ENCODE measurements at regions not wholly inside any gene's neighbourhood (a gene's known extent, or its start where the extent isn't known, plus 50 kb on each side); places are given as distances from the start of the nearest gene placed in this dataset.

DNA sequence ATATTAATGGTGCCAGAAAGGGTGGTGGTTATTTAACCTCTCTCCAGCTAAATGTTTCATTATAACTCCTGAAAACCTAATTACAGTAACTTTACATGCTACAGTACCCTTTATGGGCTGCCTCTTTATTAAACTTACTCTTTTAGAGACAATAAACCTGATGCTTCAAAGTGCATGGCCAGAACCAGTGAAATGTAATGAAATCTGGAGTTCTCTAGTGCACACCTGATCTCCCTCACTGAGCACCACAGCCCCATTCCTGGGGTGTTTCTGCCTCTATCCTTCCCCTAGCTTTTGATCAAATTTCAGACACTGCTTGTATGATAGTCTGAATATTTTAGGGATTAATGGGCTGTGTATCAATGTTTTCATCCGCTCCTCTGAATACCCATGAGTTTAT is 306.5 kb upstream of the WWC1 start:
- intact Hi-C loops (cut with micrococcal nuclease) (no loop called here), dilution Hi-C loops (cut with MboI; ENCODE audit: extremely low pct_ligation_motif_present, low sequenced_read_pairs) (no loop called here)
- no peak for FAIRE-seq
- no peaks in the 10 kb centered on the region for H3K9me3 ChIP-seq (replicated peaks; ENCODE audit: control insufficient read depth, insufficient read depth, low read length)
- no peak overlapping the region for H3K4me3 ChIP-seq (replicated peaks in 1 of 3; ENCODE audit: insufficient read depth in 1 of 3, low read depth in 1 of 3, low read length in 3 of 3)
- CTCF ChIA-PET: no interaction called here
- no peak for DNase-seq (ENCODE audit: low read depth, low spot score)
- no peak overlapping the region for H2AFZ ChIP-seq (ENCODE audit: low read depth, low read length)
- H3K4me1 ChIP-seq (ENCODE audit: control insufficient read depth, extremely low read depth, insufficient read depth, low read length): no peaks in the 10 kb centered on the region
- no peak overlapping the region for H3K4me2 ChIP-seq (ENCODE audit: insufficient read depth, low read length)
- no TSS peak for BruUV-seq (replicated peaks)
- no peaks in the 10 kb centered on the region for H4K20me1 ChIP-seq (replicated peaks; ENCODE audit: control insufficient read depth, extremely low read depth, insufficient read depth, low read length)
- TF ChIP-seq POLR2AphosphoS5 (IDR thresholded peaks at IDR 0.05; ENCODE audit: insufficient read depth, low read depth, low read length): no peak
- no peak for TF ChIP-seq GATA2 (IDR thresholded peaks at IDR 0.05; ENCODE audit: insufficient read depth, insufficient read length, low read depth, low read length)
- no peak for TF ChIP-seq POLR2A (IDR thresholded peaks at IDR 0.05; ENCODE audit: low read depth, low read length)
- TF ChIP-seq EZH2 (IDR thresholded peaks at IDR 0.05; ENCODE audit: borderline replicate concordance, low read depth, low read length, severe bottlenecking): no peak
- no peak for TF ChIP-seq JUN (IDR thresholded peaks at IDR 0.05; ENCODE audit: borderline replicate concordance, insufficient read depth, insufficient read length, low read depth)
- no peak for TF ChIP-seq FOS (IDR thresholded peaks at IDR 0.05; ENCODE audit: borderline replicate concordance, insufficient read depth, low read length)
- TF ChIP-seq, protein P1, sequence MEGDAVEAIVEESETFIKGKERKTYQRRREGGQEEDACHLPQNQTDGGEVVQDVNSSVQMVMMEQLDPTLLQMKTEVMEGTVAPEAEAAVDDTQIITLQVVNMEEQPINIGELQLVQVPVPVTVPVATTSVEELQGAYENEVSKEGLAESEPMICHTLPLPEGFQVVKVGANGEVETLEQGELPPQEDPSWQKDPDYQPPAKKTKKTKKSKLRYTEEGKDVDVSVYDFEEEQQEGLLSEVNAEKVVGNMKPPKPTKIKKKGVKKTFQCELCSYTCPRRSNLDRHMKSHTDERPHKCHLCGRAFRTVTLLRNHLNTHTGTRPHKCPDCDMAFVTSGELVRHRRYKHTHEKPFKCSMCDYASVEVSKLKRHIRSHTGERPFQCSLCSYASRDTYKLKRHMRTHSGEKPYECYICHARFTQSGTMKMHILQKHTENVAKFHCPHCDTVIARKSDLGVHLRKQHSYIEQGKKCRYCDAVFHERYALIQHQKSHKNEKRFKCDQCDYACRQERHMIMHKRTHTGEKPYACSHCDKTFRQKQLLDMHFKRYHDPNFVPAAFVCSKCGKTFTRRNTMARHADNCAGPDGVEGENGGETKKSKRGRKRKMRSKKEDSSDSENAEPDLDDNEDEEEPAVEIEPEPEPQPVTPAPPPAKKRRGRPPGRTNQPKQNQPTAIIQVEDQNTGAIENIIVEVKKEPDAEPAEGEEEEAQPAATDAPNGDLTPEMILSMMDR (IDR thresholded peaks at IDR 0.05; ENCODE audit: extremely low read depth in 1 of 2, insufficient read depth in 1 of 2, low read depth in 1 of 2, low read length in 2 of 2): no peak
- TF ChIP-seq MYC (IDR thresholded peaks at IDR 0.05; ENCODE audit: low read depth, low read length): no peak
- TF ChIP-seq, protein P2, sequence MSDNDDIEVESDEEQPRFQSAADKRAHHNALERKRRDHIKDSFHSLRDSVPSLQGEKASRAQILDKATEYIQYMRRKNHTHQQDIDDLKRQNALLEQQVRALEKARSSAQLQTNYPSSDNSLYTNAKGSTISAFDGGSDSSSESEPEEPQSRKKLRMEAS (IDR thresholded peaks at IDR 0.05; ENCODE audit: insufficient read depth, insufficient read length): no peak
- H3K27ac ChIP-seq (ENCODE audit: insufficient read depth, low read depth, low read length): no peak overlapping the region
- no peaks in the 10 kb centered on the region for H3K27me3 ChIP-seq (ENCODE audit: control insufficient read depth in 2 of 2, insufficient read depth in 2 of 2, low read length in 2 of 2)
- H3K9ac ChIP-seq (replicated peaks; ENCODE audit: extremely low read depth, insufficient read depth, low read length): no peak overlapping the region
- POLR2A ChIA-PET: no interaction called here
- H3K79me2 ChIP-seq (ENCODE audit: control insufficient read depth, insufficient read depth, low read length): no peaks in the 10 kb centered on the region
- H3K36me3 ChIP-seq (ENCODE audit: control insufficient read depth in 2 of 2, extremely low read depth in 1 of 2, insufficient read depth in 2 of 2, low read length in 2 of 2): no peaks in the 10 kb centered on the region
- H3K9me1 ChIP-seq (replicated peaks; ENCODE audit: control insufficient read depth, extremely low read depth, insufficient read depth, low read length): no peaks in the 10 kb centered on the region

Measured in endothelial cell of umbilical vein (primary cell).